ENCODE measurements at regions not wholly inside any gene's neighbourhood (a gene's known extent, or its start where the extent isn't known, plus 50 kb on each side); places are given as distances from the start of the nearest gene placed in this dataset.
"Not testable (repeated sequence)": the region's sequence is repeated elsewhere in the genome, so short reads cannot be mapped to it uniquely, and the experiment has no call there.

DNA sequence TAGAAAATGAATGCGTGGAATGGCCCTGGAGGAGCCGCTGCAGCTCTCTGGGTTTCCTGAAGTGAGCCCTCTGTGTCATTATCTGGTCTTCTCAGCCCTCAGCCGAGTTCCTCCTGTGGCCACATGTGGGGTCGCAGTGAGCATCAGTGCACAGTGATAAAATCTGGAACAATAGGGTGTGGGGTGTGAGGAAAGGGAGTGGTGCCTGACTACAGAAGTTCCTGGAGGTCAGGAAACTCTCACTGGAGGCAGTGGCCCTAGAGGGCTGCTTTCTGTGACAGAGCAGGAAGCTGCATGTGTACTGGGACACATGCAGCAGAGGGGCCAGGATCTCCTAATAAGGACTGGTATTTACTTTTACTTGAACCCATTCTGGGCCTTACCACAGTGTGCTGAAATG, 1942.5 kb downstream of the FOXD4L5 start:
- TF ChIP-seq, protein P1, sequence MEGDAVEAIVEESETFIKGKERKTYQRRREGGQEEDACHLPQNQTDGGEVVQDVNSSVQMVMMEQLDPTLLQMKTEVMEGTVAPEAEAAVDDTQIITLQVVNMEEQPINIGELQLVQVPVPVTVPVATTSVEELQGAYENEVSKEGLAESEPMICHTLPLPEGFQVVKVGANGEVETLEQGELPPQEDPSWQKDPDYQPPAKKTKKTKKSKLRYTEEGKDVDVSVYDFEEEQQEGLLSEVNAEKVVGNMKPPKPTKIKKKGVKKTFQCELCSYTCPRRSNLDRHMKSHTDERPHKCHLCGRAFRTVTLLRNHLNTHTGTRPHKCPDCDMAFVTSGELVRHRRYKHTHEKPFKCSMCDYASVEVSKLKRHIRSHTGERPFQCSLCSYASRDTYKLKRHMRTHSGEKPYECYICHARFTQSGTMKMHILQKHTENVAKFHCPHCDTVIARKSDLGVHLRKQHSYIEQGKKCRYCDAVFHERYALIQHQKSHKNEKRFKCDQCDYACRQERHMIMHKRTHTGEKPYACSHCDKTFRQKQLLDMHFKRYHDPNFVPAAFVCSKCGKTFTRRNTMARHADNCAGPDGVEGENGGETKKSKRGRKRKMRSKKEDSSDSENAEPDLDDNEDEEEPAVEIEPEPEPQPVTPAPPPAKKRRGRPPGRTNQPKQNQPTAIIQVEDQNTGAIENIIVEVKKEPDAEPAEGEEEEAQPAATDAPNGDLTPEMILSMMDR (conservative IDR thresholded peaks at IDR 0.05 in 1 of 2, IDR thresholded peaks at IDR 0.05 in 1 of 2; ENCODE audit: extremely low read depth in 1 of 2, insufficient read depth in 1 of 2, low read depth in 1 of 2, low read length in 2 of 2), result not testable (repeated sequence)
- TF ChIP-seq EZH2 (IDR thresholded peaks at IDR 0.05; ENCODE audit: borderline replicate concordance, low read length), result not testable (repeated sequence)
